H9 (cell line): ENCODE measurements at regions not wholly inside any gene's neighbourhood (a gene's known extent, or its start where the extent isn't known, plus 50 kb on each side); places are given as distances from the start of the nearest gene placed in this dataset.

Experiments
- DNase-seq: peaks from one replicate; pipeline ENCODE4 v3.0.0-alpha.2; 2017
- H2AFZ ChIP-seq: one replicate; pipeline ENCODE4 v1.6.1; 2013; ENCODE audit warnings: mild to moderate bottlenecking, low read length, control low read depth, moderate library complexity
- H2AK5ac ChIP-seq: 2 replicates; pipeline ENCODE4 v1.6.1; 2013; ENCODE audit warnings: low read length, control low read depth, mixed read lengths; ENCODE audit not compliant: insufficient read length
- H2BK120ac ChIP-seq: one replicate; pipeline ENCODE4 v1.6.1; 2013; ENCODE audit warnings: low read depth, mild to moderate bottlenecking, low read length, control low read depth, inconsistent platforms; ENCODE audit not compliant: poor library complexity, severe bottlenecking
- H2BK12ac ChIP-seq: 2 replicates; pipeline ENCODE4 v1.6.1; 2013; ENCODE audit warnings: low read length, control low read depth, mixed read lengths, low read depth; ENCODE audit not compliant: insufficient read length
- H2BK15ac ChIP-seq: 2 replicates; pipeline ENCODE4 v1.6.1; 2013; ENCODE audit warnings: low read depth, low read length, control low read depth
- H2BK20ac ChIP-seq: one replicate; pipeline ENCODE4 v1.6.1; 2013; ENCODE audit warnings: low read depth, mild to moderate bottlenecking, low read length, control low read depth, inconsistent platforms; ENCODE audit not compliant: poor library complexity, severe bottlenecking
- H2BK5ac ChIP-seq: 2 replicates; pipeline ENCODE4 v1.6.1; 2013; ENCODE audit warnings: low read length, control low read depth, mixed read lengths; ENCODE audit not compliant: insufficient read length
- H3K14ac ChIP-seq: 2 replicates; pipeline ENCODE4 v1.6.1; 2013; ENCODE audit warnings: low read length, control low read depth; ENCODE audit not compliant: insufficient read depth
- H3K18ac ChIP-seq: 2 replicates; pipeline ENCODE4 v1.6.1; 2013; ENCODE audit warnings: low read depth, mild to moderate bottlenecking, mixed read lengths, low read length, control low read depth; ENCODE audit not compliant: insufficient read length
- H3K23ac ChIP-seq: 2 replicates; pipeline ENCODE4 v1.6.1; 2013; ENCODE audit warnings: low read length, control low read depth, mixed read lengths, low read depth; ENCODE audit not compliant: insufficient read length
- H3K23me2 ChIP-seq: 2 replicates; pipeline ENCODE4 v1.6.1; 2013; ENCODE audit warnings: low read depth, mild to moderate bottlenecking, mixed read lengths, low read length, control low read depth; ENCODE audit not compliant: insufficient read length, poor library complexity, severe bottlenecking
- H3K27ac ChIP-seq: 2 replicates; pipeline ENCODE4 v1.5.1; 2013; ENCODE audit warnings: low read length, control low read depth, mixed read lengths, low read depth; ENCODE audit not compliant: insufficient read length
- H3K27me3 ChIP-seq: 2 replicates; pipeline ENCODE4 v1.6.1; 2013; ENCODE audit warnings: low read length, control low read depth, inconsistent platforms; ENCODE audit not compliant: insufficient read depth
- H3K4ac ChIP-seq: 2 replicates; pipeline ENCODE4 v1.6.1; 2013; ENCODE audit warnings: low read depth, mild to moderate bottlenecking, control low read depth, inconsistent platforms, low read length, moderate library complexity
- H3K4me1 ChIP-seq: 2 replicates; pipeline ENCODE4 v1.6.1; 2013; ENCODE audit warnings: low read length, control low read depth, inconsistent platforms; ENCODE audit not compliant: insufficient read depth
- H3K4me2 ChIP-seq: 2 replicates; pipeline ENCODE4 v1.6.1; 2013; ENCODE audit warnings: low read length, control low read depth, mixed read lengths; ENCODE audit not compliant: insufficient read length, insufficient read depth
- H3K56ac ChIP-seq: 2 replicates; pipeline ENCODE4 v1.6.1; 2013; ENCODE audit warnings: low read depth, mild to moderate bottlenecking, mixed read lengths, low read length, control low read depth; ENCODE audit not compliant: insufficient read length
- H3K79me1 ChIP-seq: 2 replicates; pipeline ENCODE4 v1.6.1; 2013; ENCODE audit warnings: low read depth, mild to moderate bottlenecking, moderate library complexity, low read length, control low read depth, inconsistent platforms; ENCODE audit not compliant: insufficient read depth, poor library complexity, severe bottlenecking
- H3K79me2 ChIP-seq: 2 replicates; pipeline ENCODE4 v1.6.1; 2013; ENCODE audit warnings: low read length, control low read depth, inconsistent platforms; ENCODE audit not compliant: insufficient read depth
- H3K9ac ChIP-seq: 2 replicates; pipeline ENCODE4 v1.6.1; 2013; ENCODE audit warnings: low read length, control low read depth, mixed read lengths; ENCODE audit not compliant: insufficient read length; ENCODE audit errors: extremely low read depth
- H3K9me3 ChIP-seq: one replicate; pipeline ENCODE4 v1.6.1; 2013; ENCODE audit warnings: low read depth, low read length, inconsistent platforms; ENCODE audit not compliant: control insufficient read depth
- H3T11ph ChIP-seq: one replicate; pipeline ENCODE4 v1.6.1; 2013; ENCODE audit warnings: mild to moderate bottlenecking, low read length, control low read depth, inconsistent platforms
- H4K20me1 ChIP-seq: one replicate; pipeline ENCODE4 v1.6.1; 2013; ENCODE audit not compliant: control insufficient read depth, insufficient read length, insufficient read depth
- H4K5ac ChIP-seq: 2 replicates; pipeline ENCODE4 v1.6.1; 2013; ENCODE audit warnings: low read depth, mild to moderate bottlenecking, mixed read lengths, low read length, control low read depth; ENCODE audit not compliant: insufficient read length
- H4K8ac ChIP-seq: replicated peaks from 2 replicates; pipeline ENCODE4 v1.6.1; 2013; ENCODE audit warnings: low read length, control low read depth, mixed read lengths, low read depth; ENCODE audit not compliant: insufficient read length
- H4K91ac ChIP-seq: 2 replicates; pipeline ENCODE4 v1.6.1; 2013; ENCODE audit warnings: low read depth, mild to moderate bottlenecking, moderate library complexity, mixed read lengths, low read length, control low read depth; ENCODE audit not compliant: insufficient read length
- H3K27ac Mint-ChIP-seq, 3 experiments: 2 replicates in 2 of 3; 3 replicates in 1 of 3; pipeline ENCODE4 v1.8.0; 2020 to 2021; ENCODE audit warnings: mixed read lengths in 3 of 3, mild to moderate bottlenecking in 1 of 3, moderate library complexity in 1 of 3
- H3K27me3 Mint-ChIP-seq: 2 replicates; pipeline ENCODE4 v1.8.0; 2021; ENCODE audit warnings: low read depth, mild to moderate bottlenecking, moderate library complexity, mixed read lengths
- H3K36me3 Mint-ChIP-seq, 3 experiments: 2 replicates in 2 of 3; 3 replicates in 1 of 3; pipeline ENCODE4 v1.8.0; 2020 to 2021; ENCODE audit warnings: low read depth in 3 of 3, mixed read lengths in 3 of 3; ENCODE audit not compliant: insufficient read depth in 1 of 3
- H3K4me1 Mint-ChIP-seq, 2 experiments: 2 replicates each; pipeline ENCODE4 v1.8.0; 2020; ENCODE audit warnings: mixed read lengths in 2 of 2
- H3K4me3 Mint-ChIP-seq, 2 experiments: 2 replicates in 1 of 2; 3 replicates in 1 of 2; pipeline ENCODE4 v1.8.0; 2020 to 2021; ENCODE audit warnings: mild to moderate bottlenecking in 2 of 2, mixed read lengths in 2 of 2, moderate library complexity in 1 of 2
- H3K9me3 Mint-ChIP-seq, 2 experiments: 2 replicates in 1 of 2; 3 replicates in 1 of 2; pipeline ENCODE4 v1.8.0; 2020; ENCODE audit warnings: mild to moderate bottlenecking in 2 of 2, mixed read lengths in 2 of 2, moderate library complexity in 1 of 2
- WGBS: extraction: QIAGEN DNeasy Blood & Tissue Kit; methylation state at CpG from one replicate; pipeline ENCODE4 v1.1.7; 2013; ENCODE audit warnings: missing lambda C conversion rate, low lambda C conversion rate, mixed read lengths; ENCODE audit not compliant: insufficient read length; ENCODE audit errors: extremely low coverage; 5-methylcytosine and 5-hydroxymethylcytosine counted together
- TF ChIP-seq, protein P1 (sequence below): fragments of 200-600 bp; sonication (generic); conservative IDR thresholded peaks from 3 replicates; pipeline ENCODE4 v1.8.0; 2021; ENCODE audit warnings: antibody characterized with exemption, mild to moderate bottlenecking

DNA sequence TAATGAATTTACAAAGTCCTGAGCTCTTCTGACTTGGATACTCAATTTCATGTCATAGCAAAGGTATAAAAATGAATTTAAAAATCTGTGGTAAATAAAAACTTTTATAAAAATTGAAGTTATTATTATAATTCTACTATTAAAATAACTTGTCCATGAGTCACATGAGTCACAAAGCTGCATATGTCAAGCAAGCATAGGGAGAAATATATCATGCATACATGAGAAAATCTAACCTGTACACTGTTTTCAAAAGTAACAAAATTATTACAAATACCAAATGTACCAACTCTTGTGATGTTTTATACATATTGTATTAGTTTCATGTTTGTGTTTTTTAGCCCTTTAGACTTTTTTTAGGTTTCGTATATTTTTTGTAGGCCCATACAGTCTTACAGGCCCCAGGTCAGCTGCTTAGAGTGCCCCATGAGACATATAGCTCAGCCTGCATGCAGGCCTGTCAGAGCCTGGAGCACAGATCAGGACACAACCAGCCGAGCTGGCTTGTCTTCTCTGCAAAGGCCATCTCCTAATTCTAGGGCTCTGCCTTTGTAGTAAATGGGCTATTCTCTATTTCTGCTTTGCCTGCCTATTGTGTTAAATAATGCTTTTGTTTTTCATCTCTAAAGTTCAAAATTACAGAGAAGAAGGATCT is 818.7 kb upstream of the TENM3 start:
- Mint-ChIP-seq H3K27ac (no peak overlapping the region), H3K27me3 (no peaks in the 10 kb centered on the region), H3K9me3 (no peaks in the 10 kb centered on the region), H3K36me3 (no peaks in the 10 kb centered on the region), H3K4me3 (no peak overlapping the region), H3K4me1 (no peaks in the 10 kb centered on the region)
- Histone ChIP-seq H2BK20ac (no peak overlapping the region), H3T11ph (no peak overlapping the region), H2BK120ac (no peak overlapping the region), H4K8ac (no peak overlapping the region), H3K14ac (no peak overlapping the region), H2BK15ac (no peak overlapping the region), H3K79me2 (no peaks in the 10 kb centered on the region), H2AK5ac (no peak overlapping the region), H2BK5ac (no peak overlapping the region), H3K27ac (no peak overlapping the region), H3K9ac (no peak overlapping the region), H3K23ac (no peak overlapping the region), H4K20me1 (no peaks in the 10 kb centered on the region), H4K5ac (no peak overlapping the region), H3K4me2 (no peak overlapping the region), H3K79me1 (no peaks in the 10 kb centered on the region), H3K27me3 (no peaks in the 10 kb centered on the region), H3K9me3 (no peaks in the 10 kb centered on the region), H3K23me2 (no peaks in the 10 kb centered on the region), H3K4ac (no peak overlapping the region), H3K18ac (no peak overlapping the region), H3K4me1 (no peaks in the 10 kb centered on the region), H2AFZ (no peak overlapping the region), H3K56ac (no peak overlapping the region), H4K91ac (no peak overlapping the region), H2BK12ac (no peak overlapping the region)
- no peak for DNase-seq
- TF ChIP-seq, protein P1, sequence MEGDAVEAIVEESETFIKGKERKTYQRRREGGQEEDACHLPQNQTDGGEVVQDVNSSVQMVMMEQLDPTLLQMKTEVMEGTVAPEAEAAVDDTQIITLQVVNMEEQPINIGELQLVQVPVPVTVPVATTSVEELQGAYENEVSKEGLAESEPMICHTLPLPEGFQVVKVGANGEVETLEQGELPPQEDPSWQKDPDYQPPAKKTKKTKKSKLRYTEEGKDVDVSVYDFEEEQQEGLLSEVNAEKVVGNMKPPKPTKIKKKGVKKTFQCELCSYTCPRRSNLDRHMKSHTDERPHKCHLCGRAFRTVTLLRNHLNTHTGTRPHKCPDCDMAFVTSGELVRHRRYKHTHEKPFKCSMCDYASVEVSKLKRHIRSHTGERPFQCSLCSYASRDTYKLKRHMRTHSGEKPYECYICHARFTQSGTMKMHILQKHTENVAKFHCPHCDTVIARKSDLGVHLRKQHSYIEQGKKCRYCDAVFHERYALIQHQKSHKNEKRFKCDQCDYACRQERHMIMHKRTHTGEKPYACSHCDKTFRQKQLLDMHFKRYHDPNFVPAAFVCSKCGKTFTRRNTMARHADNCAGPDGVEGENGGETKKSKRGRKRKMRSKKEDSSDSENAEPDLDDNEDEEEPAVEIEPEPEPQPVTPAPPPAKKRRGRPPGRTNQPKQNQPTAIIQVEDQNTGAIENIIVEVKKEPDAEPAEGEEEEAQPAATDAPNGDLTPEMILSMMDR: no peak
- no CpG with 5 or more reads among the region's 2 CpGs for WGBS
